ENCODE measurements at regions not wholly inside any gene's neighbourhood (a gene's known extent, or its start where the extent isn't known, plus 50 kb on each side); places are given as distances from the start of the nearest gene placed in this dataset.
"Not testable (repeated sequence)": the region's sequence is repeated elsewhere in the genome, so short reads cannot be mapped to it uniquely, and the experiment has no call there.

DNA sequence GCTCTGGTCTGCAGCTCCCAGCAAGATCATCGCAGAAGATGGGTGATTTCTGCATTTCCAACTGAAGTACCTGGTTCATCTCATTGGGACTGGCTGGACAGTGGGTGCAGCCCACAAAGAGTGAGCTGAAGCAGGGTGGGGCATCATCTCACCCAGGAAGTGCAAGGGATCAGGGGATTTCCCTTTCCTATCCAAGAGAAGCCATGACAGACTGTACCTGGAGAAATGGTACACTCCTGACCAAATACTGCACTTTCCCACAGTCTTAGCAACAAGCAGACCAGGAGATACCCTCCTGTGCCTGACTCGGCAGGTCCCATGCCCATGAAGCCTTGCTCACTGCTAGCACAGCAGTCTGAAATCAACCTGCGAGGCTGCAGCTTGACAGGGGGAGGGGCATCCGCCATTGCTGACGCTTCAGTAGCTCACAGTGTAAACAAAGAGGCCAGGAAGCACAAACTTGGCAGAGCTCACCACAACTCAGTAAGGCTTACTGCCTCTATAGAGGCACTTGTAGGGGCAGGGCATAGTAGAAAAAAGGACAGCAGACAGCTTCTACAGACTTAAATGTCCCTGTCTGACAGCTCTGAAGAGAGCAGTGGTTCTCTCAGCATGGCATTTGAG is 60.5 kb downstream of the AREG start:
- DNase-seq (ENCODE audit: low read depth in 1 of 2, low spot score in 1 of 2): not testable (repeated sequence)

DNA sequence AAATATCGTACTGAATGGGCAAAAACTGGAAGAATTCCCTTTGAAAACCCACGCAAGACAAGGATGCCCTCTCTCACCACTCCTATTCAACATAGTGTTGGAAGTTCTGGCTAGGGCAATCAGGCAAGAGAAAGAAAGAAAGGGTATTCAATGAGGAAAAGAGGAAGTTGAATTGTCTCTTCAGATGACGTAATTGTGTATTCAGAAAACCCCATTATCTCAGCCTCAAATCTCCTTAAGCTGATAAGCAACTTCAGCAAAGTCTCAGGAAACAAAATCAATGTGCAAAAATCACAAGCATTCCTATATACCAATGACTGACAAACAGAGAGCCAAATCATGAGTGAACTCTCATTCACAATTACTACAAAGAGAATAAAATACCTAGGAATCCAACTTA is 64.4 kb downstream of the AREG start:
- not testable (repeated sequence) for DNase-seq (ENCODE audit: low read depth in 1 of 2, low spot score in 1 of 2)

DNA sequence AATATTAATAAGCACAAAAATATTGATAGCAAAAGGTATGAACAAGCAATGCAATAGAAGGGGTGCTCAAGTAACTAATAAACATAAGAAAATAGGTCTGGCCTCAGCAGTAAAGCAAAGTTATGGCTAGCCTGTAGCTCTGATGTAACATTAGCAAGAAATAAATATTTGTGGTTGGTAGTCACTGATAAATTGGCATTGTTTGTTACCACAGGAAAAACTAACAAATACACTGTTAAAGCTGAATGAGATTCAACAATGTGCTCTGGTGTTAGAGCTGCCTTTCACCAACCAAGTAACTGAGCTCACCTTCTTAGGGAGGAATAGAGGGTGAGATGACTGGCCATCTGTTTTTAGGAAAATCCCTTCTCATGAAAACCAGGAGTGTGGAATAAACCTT is 71.4 kb downstream of the AREG start:
- DNase-seq (ENCODE audit: low read depth in 1 of 2, low spot score in 1 of 2): no peak

DNA sequence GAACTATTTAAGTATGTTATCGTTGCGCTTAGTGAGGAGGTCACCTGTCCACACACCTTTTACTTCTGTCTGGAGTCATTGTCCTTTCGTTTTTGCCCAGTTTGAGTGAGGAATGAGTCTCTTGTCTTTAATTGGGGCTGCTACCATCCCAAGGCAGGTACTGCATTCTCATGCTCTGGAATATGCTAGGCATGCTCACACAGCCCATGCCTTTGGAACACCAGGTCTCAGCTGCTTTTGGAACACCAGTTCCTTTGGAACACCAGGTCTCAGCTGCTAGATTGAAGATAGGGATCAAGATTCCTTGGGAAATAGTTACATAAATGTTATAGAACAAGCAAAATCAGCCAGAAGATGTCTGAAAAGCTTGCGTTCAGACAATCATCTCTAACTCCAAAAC is 73.1 kb downstream of the AREG start:
- DNase-seq (ENCODE audit: low read depth in 1 of 2, low spot score in 1 of 2): no peak

DNA sequence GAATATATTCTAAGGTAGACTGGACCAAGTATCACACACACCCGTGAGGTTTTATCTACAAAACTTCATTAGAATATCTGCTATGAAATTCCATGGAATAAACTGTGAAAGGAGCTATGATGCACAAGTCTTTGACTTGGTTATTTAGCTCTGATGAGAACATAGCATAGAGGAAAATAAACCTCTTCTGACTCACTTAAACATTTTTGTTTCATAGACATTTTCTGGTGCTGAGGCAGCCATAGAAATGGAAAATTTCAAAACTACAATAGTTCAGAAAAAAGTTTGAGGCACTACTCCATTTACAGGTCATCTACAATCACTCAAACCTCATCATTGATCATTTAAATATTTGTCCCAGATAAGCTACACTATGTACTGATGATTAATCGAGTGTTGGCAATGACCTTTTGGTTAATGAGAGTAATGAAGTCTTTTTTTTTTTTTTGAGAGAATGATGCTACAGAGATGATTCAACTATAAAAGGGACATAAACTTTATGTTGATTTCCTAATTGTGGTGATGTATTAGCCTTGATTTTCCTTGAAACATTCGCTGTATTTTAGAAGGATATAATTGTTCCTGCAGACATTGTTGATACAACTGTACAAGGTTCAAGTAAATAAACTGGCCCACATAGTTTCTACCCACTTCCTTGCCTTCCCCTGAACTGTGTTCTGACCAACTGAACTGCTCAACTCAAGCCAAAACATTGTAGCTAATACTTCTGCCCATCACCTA is 77.5 kb downstream of the AREG start:
- DNase-seq (ENCODE audit: low read depth in 1 of 2, low spot score in 1 of 2): no peak

DNA sequence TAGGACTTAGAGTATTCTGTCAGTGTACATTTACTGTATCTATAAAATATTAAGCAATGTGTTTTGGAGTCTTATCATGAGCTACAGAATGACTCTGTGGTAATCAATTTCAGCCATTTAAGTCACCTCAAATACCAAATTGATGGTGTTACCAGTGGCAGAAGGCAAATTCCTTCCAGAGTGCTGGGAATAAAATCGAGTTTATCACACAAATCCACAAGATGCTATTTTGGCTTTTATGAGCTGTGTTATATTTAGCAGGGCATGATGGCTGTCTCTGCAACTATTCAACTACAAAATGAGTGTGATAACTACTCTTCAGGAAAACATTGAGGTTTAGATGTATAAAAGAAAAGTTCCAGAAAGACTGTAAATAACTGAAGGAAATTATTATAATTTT is 78.2 kb downstream of the AREG start:
- DNase-seq (ENCODE audit: low read depth in 1 of 2, low spot score in 1 of 2): no peak

DNA sequence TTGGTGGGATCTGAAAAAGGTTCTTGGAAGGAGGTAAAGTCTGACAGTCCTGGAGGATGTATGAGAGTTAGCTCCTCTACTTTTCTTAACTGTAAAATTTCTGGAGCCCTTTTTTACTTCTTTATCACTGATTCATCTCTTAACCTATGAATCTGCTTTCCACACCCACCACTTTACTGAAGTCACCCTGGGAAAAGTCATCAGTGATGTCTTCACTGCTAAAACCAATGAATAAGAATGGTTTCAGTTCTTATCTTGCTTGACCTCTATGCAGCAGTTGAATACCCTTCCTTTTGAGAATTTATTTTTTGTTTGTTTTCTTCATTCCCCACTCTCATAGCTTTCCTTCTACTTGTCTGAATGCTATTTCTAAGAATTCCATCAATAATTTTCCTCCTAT is 80.0 kb downstream of the AREG start:
- DNase-seq (ENCODE audit: low read depth in 1 of 2, low spot score in 1 of 2): no peak

DNA sequence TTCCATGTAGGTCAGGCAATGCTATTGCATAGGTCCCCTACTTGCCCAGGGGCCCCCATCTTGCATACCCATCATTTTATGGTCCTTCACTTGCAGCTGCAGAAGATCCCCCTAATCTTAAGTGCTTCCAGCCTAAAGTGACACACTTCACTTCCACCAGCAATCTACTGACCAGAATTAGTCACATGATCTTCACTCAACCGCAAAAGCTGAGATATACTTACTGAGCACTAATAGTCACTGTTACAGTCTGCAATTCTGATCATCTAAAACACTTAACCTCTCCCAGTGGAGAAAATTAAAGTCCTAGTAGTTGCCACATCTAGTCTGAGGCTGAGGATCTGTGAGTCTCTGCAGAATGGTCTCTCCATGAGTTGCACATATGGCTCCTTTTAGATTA is 82.1 kb downstream of the AREG start:
- DNase-seq (ENCODE audit: low read depth in 1 of 2, low spot score in 1 of 2): no peak

DNA sequence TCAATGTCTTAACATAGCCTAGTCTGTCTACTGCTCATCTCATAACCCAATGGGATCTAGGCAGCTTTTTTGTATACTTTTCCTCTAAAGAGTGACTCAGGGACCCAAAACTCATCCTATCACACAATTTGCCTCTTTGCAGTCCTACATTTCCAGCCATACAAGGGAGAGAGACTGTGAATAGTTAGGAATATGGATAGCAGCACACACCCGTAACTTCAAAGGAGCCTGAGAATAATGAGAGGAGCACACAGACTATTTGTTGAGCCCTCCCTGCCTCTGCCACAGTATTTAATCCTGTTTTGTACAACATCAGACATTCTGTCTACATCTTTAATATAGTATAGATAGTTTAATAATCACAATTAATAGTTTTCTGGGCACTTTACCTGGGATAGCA is 83.2 kb downstream of the AREG start:
- no peak for DNase-seq (ENCODE audit: low read depth in 1 of 2, low spot score in 1 of 2)

DNA sequence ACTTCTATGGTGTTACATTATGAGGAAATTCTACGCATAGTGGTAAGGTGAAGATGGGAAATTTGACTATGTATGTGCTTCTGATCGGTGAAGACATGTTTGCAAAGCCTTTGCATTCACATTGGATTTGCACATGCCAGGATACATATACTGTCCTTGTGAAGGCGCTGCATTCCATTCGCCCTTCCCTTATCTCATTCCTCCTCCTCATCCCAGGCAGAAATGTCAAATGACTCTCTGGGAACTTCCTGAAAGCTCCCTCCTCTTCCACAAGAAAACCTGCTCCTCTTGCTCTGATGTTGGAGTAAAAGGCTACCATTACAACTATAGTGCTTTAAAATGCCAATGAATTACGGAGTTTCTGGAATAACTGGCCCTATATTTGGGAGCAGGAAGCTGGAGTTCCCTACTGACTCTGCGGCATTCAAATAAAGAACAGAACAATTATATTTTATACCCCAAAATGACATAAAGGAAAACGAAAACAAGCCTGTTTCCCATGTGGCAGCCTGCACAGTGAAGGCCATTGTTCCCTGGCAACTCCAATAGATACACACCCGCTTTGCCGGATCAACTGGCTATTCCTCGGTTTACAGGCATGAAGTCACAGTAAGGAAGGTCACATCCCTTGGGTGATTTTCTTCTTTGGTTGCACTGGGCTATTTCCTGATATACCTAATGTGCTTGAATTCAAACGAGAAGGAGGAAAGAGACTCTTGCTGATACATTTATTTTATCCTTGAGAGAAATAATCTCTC is 84.5 kb downstream of the AREG start:
- DNase-seq (ENCODE audit: low read depth in 1 of 2, low spot score in 1 of 2): no peak

DNA sequence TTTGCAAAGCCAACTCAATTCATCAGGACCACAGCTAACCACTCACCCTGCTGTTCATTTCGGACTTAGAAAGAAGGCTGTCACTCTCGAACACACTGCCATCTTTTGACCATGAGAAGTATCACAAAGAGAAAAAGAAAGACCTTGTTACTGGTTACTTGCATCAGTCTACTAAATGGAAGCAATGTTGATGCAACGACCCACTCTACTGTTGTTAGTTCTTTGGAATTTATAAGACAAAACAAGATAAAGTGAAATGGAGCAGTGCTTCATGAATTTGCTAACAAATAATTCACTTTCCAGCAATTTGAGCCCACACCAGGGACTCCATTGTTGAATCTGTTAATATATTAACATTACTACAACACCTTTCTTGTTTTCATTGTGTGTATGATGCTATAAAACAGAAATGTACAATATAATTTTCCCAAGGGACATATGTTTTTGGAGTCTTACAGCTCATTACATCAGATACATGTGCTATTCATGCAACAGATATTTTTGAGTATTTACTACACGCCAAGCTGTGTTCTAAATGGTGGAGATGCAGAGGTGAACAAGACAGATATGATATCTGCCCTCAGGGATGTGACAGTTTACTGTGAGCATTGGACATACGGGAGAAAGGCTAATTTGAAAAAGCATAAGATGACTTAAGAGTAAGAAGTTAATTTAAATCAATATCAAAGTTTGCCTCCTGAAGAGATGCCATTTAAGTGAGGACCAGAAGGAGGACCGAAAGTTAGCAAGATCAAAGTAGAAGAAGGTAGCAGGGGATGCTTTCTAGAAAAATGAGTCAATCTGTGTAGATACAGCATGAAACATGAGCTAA is 87.2 kb downstream of the AREG start:
- DNase-seq (ENCODE audit: low read depth in 1 of 2, low spot score in 1 of 2): no peak

DNA sequence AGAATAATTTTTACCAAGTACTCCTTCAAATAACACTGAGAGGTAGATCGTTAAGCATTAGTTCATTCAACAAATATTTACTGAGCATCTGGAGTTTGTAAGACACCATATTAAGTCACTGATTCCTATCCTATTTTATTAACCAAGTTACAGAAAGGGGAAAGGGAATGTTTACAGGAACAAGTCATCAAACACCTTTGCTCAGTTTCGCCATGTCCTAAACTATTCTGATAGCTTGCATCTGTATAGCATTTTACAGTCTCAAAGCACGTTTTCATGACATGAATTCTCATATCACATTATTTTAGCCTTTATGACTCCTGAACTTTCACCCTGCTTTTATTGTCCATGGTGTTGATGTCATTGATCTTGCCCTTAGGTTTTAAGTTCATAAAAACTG is 89.2 kb downstream of the AREG start:
- no peak for DNase-seq (ENCODE audit: low read depth in 1 of 2, low spot score in 1 of 2)

DNA sequence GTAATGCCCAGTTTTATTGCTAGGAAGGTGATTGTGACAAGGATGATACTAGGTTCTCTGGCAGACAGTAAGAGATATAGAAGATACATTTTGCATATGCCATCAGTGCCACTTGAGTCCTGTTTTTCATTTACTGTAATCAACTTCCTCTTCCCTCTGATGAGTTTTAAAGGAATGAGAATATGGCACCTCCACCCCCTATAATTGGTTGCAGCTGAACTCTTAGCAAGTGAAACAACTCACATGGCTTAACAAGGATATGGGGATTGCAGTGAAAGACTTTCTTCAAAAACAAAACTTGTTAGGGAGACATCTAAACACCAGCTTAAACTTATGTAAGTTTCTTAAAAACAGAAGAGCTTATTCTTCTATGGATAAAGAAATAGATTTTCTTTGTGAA is 90.0 kb downstream of the AREG start:
- DNase-seq (ENCODE audit: low read depth in 1 of 2, low spot score in 1 of 2): no peak

DNA sequence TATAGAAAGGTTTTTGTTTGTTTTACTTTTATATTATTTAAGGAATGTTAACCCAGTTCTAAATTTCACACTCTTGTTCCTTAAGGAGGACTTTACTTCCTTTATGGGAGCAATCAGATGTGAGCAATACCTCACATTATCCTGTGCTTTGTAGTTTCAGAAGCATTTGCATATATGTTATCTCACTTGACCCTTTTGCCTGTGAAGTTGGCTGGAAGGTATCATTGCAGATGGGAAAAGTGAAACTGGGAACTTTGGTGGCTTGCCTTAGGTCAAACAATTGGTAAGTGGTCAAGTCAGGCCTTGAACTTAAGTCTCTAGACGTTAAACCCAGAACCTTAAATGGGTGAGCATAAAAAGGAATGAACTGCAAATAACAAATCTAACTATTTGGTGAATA is 90.6 kb downstream of the AREG start:
- no peak for DNase-seq (ENCODE audit: low read depth in 1 of 2, low spot score in 1 of 2)

DNA sequence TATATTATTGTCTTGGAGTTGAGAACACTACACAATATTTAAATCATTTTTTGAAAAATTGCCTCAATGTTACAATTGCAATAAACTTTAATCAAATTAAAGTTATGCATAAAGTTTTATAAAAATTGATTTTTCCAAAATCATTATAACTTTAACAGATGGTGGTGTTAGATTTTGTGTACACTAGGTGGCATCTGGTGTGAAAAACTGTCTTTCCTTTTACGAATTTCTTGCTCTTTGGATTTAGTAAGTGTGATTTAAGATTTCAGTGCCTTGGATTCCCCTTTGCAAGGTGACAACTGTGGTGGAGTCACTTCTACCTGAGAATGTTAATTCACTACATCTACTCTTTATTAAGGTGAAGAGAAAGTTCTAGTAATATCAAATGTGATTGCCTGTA is 91.6 kb downstream of the AREG start:
- DNase-seq (ENCODE audit: low read depth in 1 of 2, low spot score in 1 of 2): no peak

DNA sequence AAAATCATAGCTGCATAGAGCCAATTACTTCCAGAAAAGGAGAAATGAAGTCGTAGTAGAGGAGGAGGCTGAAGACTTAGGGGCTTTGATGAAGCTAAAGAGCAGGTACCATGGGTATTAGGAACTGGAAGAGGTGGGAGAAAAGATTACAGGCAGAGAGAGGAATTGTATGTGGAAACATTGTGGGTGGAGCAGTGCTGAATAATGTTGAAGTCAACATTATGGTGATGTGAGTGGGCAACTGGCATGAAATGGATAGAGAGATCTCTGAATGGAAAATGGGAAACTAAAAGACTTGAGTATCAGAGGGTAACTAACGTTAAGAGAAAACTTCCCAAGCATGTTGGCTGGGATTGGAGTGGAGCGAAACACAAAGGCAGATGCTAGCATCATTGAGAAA is 92.5 kb downstream of the AREG start:
- no peak for DNase-seq (ENCODE audit: low read depth in 1 of 2, low spot score in 1 of 2)

DNA sequence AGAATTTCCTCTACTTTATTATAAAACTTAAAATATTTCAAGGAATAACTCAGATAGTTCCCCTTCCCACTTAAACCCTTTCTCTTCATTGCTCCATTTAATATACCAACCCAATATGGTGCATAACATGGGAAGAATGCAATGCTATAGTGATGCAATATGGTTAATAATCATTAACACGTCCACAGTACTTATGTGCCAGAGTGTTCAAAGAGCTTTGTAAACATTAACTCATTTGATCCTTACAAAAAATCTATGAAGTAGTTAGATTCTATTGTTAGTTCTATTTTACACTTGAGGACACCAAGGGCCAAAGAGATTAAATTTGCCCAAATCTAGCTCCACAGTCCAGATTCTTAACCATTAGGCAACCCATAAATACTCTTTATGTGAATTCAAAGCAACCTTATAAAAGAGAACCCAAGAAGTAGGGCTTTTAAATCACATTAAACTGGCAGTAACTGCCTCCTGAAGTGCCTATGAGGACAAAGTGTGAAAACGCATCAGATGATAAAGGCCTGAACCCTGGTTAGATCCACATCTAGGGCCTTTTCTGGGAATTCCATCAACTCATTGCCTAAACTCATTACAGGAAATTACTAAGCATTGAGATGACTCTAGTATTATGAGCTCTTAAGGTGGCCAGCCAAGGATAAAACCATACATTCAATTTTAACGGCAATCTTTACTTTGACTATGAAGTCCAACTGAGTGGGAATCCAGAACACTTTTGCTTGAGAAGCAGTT is 94.3 kb downstream of the AREG start:
- DNase-seq (ENCODE audit: low read depth in 1 of 2, low spot score in 1 of 2): no peak

DNA sequence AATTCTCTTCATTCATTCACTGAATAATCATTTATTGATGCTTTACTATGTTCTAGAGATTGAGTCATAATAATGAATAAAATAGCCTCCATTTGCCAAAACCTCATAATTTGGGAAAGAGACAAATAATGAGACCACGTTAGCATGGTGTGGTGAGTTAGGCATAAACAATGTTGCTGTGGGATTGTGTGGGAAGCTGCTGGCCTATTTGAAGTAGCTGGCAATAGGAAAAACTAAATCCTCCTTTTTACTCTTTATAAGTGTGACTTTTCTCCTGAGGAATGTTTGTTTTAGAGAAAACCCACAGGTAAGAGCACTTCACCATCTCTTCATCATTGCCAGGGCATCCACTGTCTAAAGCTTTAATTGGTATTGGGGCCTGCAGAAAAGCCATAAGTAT is 95.3 kb downstream of the AREG start:
- no peak for DNase-seq (ENCODE audit: low read depth in 1 of 2, low spot score in 1 of 2)

DNA sequence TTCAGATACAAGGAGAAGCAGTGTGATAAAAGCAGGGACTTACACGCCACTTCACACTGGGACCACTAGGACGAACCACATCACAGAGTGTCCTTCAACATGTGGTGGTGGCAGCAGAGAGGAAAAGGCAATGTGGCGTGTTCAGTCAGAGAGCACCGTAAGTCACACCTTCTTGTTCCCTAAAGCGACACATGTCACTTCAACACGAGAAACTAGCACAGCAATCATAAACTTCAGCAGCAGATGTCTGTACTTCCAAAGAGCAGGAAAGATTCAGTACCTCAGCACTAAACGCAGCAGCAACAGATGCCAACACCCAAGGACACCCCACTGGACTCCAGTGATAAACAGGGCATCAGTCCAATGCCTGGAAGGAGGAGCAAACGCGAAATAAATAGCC is 96.7 kb downstream of the AREG start:
- no peak for DNase-seq (ENCODE audit: low read depth in 1 of 2, low spot score in 1 of 2)

DNA sequence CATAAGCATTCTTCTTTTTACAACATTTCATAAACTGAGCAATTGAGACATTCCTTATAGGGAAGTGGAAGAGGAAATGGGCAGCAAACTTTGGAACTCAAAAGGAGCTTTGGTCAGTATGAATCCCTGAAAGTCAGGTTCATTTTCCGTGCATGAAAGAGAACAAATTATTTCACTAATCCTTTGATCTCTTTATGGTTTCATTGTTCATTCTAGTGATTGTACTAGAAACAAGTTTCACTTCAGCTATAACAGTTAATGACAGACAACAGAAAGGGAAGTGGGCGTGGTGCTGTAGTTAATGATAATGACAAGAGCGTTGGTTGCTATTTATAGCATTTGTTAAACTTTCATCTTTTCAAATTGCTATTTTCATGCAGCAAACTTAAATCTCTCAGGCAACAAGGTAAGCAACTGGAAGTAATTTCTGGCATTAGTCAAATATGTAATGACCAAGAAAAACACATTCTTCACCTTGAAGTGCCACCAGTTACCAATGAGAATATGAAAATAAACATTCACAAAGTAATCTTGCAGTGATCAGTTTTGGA is 98.4 kb downstream of the AREG start:
- no peak for DNase-seq (ENCODE audit: low read depth in 1 of 2, low spot score in 1 of 2)

DNA sequence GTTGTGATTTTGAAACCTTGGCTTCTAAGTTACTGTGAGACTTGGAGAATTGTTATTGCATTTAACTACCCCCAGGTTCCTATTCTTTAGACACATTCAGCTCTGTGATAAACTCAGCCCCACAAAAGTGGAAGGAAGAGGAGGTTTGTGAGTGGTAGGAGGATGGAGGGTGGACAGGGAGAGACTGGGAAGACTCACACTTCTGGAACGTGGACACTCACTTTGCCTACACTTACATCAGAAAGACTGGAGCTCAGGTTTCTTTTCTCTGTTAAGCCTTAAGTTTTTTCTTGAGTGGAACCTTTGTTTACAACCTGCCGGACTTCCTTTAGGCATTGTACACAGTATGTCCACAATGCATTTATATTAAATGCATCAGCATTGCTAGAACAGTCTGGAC is 99.0 kb downstream of the AREG start:
- no peak for DNase-seq (ENCODE audit: low read depth in 1 of 2, low spot score in 1 of 2)

Data from activated T-helper 1 cell treated with anti-CD3 and anti-CD28 coated beads, Interleukin-2, amount 50 U/mL, for 16 hours (primary cell).